HUES6 (cell line): ENCODE measurements at regions not wholly inside any gene's neighbourhood (a gene's known extent, or its start where the extent isn't known, plus 50 kb on each side); places are given as distances from the start of the nearest gene placed in this dataset.

ENCODE experiments used
- H3K27ac ChIP-seq: 2 replicates; pipeline ENCODE4 v1.7.0; 2013; ENCODE audit warnings: low read depth, mild to moderate bottlenecking, low read length, inconsistent platforms
- H3K27me3 ChIP-seq: 2 replicates; pipeline ENCODE4 v1.6.1; 2013; ENCODE audit warnings: low read length; ENCODE audit not compliant: control insufficient read depth, insufficient read depth
- H3K36me3 ChIP-seq: 2 replicates; pipeline ENCODE4 v1.6.1; 2013; ENCODE audit warnings: low read length; ENCODE audit not compliant: control insufficient read depth, insufficient read depth
- H3K4me1 ChIP-seq: 2 replicates; pipeline ENCODE4 v1.6.1; 2013; ENCODE audit warnings: low read length; ENCODE audit not compliant: control insufficient read depth, insufficient read depth
- H3K4me3 ChIP-seq: 2 replicates; pipeline ENCODE4 v1.5.1; 2013; ENCODE audit warnings: low read depth, low read length
- H3K9ac ChIP-seq: one replicate; pipeline ENCODE4 v1.6.1; 2013; ENCODE audit warnings: mild to moderate bottlenecking, low read length
- H3K9me3 ChIP-seq: 2 replicates; pipeline ENCODE4 v1.6.1; 2013; ENCODE audit warnings: low read depth, low read length; ENCODE audit not compliant: control insufficient read depth, insufficient read depth

- Histone ChIP-seq H3K9me3 (peaks cover 31% of the 10 kb centered on the region), H3K36me3 (no peaks in the 10 kb centered on the region), H3K27ac (no peak overlapping the region), H3K9ac (no peak overlapping the region), H3K4me3 (no peak overlapping the region), H3K4me1 (peaks cover 15% of the 10 kb centered on the region), H3K27me3 (no peaks in the 10 kb centered on the region)
These were observed 493.1 kb downstream of the BTBD3 start for GRCh38 chr20:12410783-12411182.

GRCh38 chr20:12411246-12411940 lies 493.7 kb downstream of the BTBD3 start:
- Histone ChIP-seq H3K27me3 (no peaks in the 10 kb centered on the region), H3K4me1 (peaks cover 15% of the 10 kb centered on the region), H3K9me3 (peaks cover 26% of the 10 kb centered on the region), H3K4me3 (no peak overlapping the region), H3K27ac (no peak overlapping the region), H3K9ac (no peak overlapping the region), H3K36me3 (no peaks in the 10 kb centered on the region)

GRCh38 chr20:12413116-12413515 lies 495.4 kb downstream of the BTBD3 start:
- H3K36me3 ChIP-seq: no peaks in the 10 kb centered on the region
- H3K4me3 ChIP-seq: no peak overlapping the region
- peaks cover 15% of the 10 kb centered on the region for H3K4me1 ChIP-seq
- H3K9ac ChIP-seq: no peak overlapping the region
- H3K27ac ChIP-seq: no peak overlapping the region
- H3K27me3 ChIP-seq: no peaks in the 10 kb centered on the region
- peaks cover 15% of the 10 kb centered on the region for H3K9me3 ChIP-seq

- Histone ChIP-seq H3K27me3 (no peaks in the 10 kb centered on the region), H3K9ac (no peak overlapping the region), H3K27ac (no peak overlapping the region), H3K36me3 (no peaks in the 10 kb centered on the region), H3K9me3 (0 out of 2 replicates have a peak, but pooled peaks cover 4% of the 10 kb centered on the region), H3K4me1 (peaks cover 15% of the 10 kb centered on the region), H3K4me3 (no peak overlapping the region)
These were observed 497.0 kb downstream of the BTBD3 start for GRCh38 chr20:12414446-12415274.

- H3K36me3 ChIP-seq: no peaks in the 10 kb centered on the region
- no peaks in the 10 kb centered on the region for H3K9me3 ChIP-seq
- H3K27me3 ChIP-seq: no peaks in the 10 kb centered on the region
- no peak overlapping the region for H3K4me3 ChIP-seq
- no peak overlapping the region for H3K27ac ChIP-seq
- H3K4me1 ChIP-seq: peaks cover 15% of the 10 kb centered on the region
- H3K9ac ChIP-seq: no peak overlapping the region
These were observed 498.6 kb downstream of the BTBD3 start for GRCh38 chr20:12416281-12416680.

GRCh38 chr20:12433724-12434123 lies 516.0 kb downstream of the BTBD3 start:
- Histone ChIP-seq H3K9me3 (no peaks in the 10 kb centered on the region), H3K27me3 (no peaks in the 10 kb centered on the region), H3K4me1 (0 out of 2 replicates have a peak, but pooled peaks cover 5% of the 10 kb centered on the region), H3K4me3 (no peak overlapping the region), H3K36me3 (no peaks in the 10 kb centered on the region), H3K9ac (no peak overlapping the region), H3K27ac (no peak overlapping the region)

GRCh38 chr20:12434672-12435071 lies 517.0 kb downstream of the BTBD3 start:
- Histone ChIP-seq H3K9ac (no peak overlapping the region), H3K27ac (no peak overlapping the region), H3K9me3 (no peaks in the 10 kb centered on the region), H3K36me3 (no peaks in the 10 kb centered on the region), H3K4me3 (no peak overlapping the region), H3K27me3 (no peaks in the 10 kb centered on the region), H3K4me1 (0 out of 2 replicates have a peak, but pooled peaks cover 4% of the 10 kb centered on the region)

GRCh38 chr20:12435268-12435667 lies 517.6 kb downstream of the BTBD3 start:
- Histone ChIP-seq H3K9me3 (no peaks in the 10 kb centered on the region), H3K36me3 (no peaks in the 10 kb centered on the region), H3K9ac (no peak overlapping the region), H3K4me3 (no peak overlapping the region), H3K27ac (no peak overlapping the region), H3K4me1 (no peaks in the 10 kb centered on the region), H3K27me3 (no peaks in the 10 kb centered on the region)

- H3K9me3 ChIP-seq: peaks cover 23% of the 10 kb centered on the region
- H3K36me3 ChIP-seq: no peaks in the 10 kb centered on the region
- no peak overlapping the region for H3K9ac ChIP-seq
- no peak overlapping the region for H3K4me3 ChIP-seq
- no peaks in the 10 kb centered on the region for H3K4me1 ChIP-seq
- H3K27ac ChIP-seq: no peak overlapping the region
- no peaks in the 10 kb centered on the region for H3K27me3 ChIP-seq
These were observed 536.0 kb downstream of the BTBD3 start for GRCh38 chr20:12453711-12454110.

GRCh38 chr20:12455148-12455547 lies 537.5 kb downstream of the BTBD3 start:
- Histone ChIP-seq H3K9ac (no peak overlapping the region), H3K4me3 (no peak overlapping the region), H3K36me3 (no peaks in the 10 kb centered on the region), H3K27ac (no peak overlapping the region), H3K27me3 (no peaks in the 10 kb centered on the region), H3K9me3 (peaks cover 14% of the 10 kb centered on the region), H3K4me1 (no peaks in the 10 kb centered on the region)

- no peak overlapping the region for H3K4me3 ChIP-seq
- H3K27me3 ChIP-seq: no peaks in the 10 kb centered on the region
- H3K4me1 ChIP-seq: no peaks in the 10 kb centered on the region
- no peak overlapping the region for H3K27ac ChIP-seq
- no peak overlapping the region for H3K9ac ChIP-seq
- no peaks in the 10 kb centered on the region for H3K36me3 ChIP-seq
- no peaks in the 10 kb centered on the region for H3K9me3 ChIP-seq
These were observed 540.5 kb downstream of the BTBD3 start for GRCh38 chr20:12458241-12458640.
